ENCODE measurements at regions not wholly inside any gene's neighbourhood (a gene's known extent, or its start where the extent isn't known, plus 50 kb on each side); places are given as distances from the start of the nearest gene placed in this dataset.

GRCh38 chr14:81727218-81727617, 193.6 kb upstream of the SEL1L start:
- ATAC-seq (ENCODE audit: low read depth in 2 of 2) (no peak), DNase-seq (no peak)
- no peaks in the 10 kb centered on the region for H3K27me3 Mint-ChIP-seq
- no peak overlapping the region for H3K4me3 Mint-ChIP-seq
- Histone ChIP-seq H3K9me3 (ENCODE audit: control insufficient read depth in 2 of 2, low read length in 2 of 2) (no peaks in the 10 kb centered on the region), H3K27ac (ENCODE audit: insufficient read depth, low read length, poor library complexity, severe bottlenecking) (no peak overlapping the region), H3K4me1 (ENCODE audit: control insufficient read depth, insufficient read depth, low read length, poor library complexity, severe bottlenecking) (no peaks in the 10 kb centered on the region), H3K4me3 (ENCODE audit: low read depth, low read length) (no peak overlapping the region), H3K27me3 (ENCODE audit: control insufficient read depth, insufficient read depth, low read length) (no peaks in the 10 kb centered on the region), H3K36me3 (ENCODE audit: control insufficient read depth, insufficient read depth, low read length) (no peaks in the 10 kb centered on the region)
- no peaks in the 10 kb centered on the region for H3K4me1 Mint-ChIP-seq
- H3K27ac Mint-ChIP-seq = peak overlapping the region in 1 of 3 donors; percentile 45
- no peaks in the 10 kb centered on the region for H3K36me3 Mint-ChIP-seq
- peaks cover 0 to 6% (median 2%) of the 10 kb centered on the region in 7 donors for H3K9me3 Mint-ChIP-seq

DNA sequence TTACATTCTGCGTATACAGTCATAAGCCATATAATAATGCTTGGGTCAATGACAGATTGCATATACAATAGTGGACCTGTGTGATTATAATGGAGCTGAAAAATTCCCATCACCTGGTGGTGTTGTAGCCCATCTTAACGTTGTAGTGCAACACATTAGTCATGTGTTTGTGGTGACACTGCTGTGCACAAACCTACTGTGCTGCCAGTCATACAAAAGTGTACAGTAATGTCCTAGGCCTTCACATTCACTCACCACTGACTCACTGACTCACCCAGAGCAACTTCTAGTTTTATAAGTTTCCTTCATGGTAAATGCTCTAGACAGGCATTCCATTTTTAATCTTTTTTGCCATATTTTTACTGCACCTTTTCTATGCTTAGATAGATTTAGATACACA, 194.8 kb upstream of the SEL1L start:
- H3K4me1 ChIP-seq (ENCODE audit: control insufficient read depth, insufficient read depth, low read length, poor library complexity, severe bottlenecking) = no peaks in the 10 kb centered on the region
- H3K4me3 Mint-ChIP-seq = no peak overlapping the region
- no peak for DNase-seq
- no peak overlapping the region for H3K27ac Mint-ChIP-seq
- no peak for ATAC-seq (ENCODE audit: low read depth in 2 of 2)
- no peak overlapping the region for H3K4me3 ChIP-seq (ENCODE audit: low read depth, low read length)
- no peaks in the 10 kb centered on the region for H3K27me3 Mint-ChIP-seq
- H3K27ac ChIP-seq (ENCODE audit: insufficient read depth, low read length, poor library complexity, severe bottlenecking) = no peak overlapping the region
- H3K27me3 ChIP-seq (ENCODE audit: control insufficient read depth, insufficient read depth, low read length) = no peaks in the 10 kb centered on the region
- H3K36me3 ChIP-seq (ENCODE audit: control insufficient read depth, insufficient read depth, low read length) = no peaks in the 10 kb centered on the region
- H3K9me3 ChIP-seq (ENCODE audit: control insufficient read depth in 2 of 2, low read length in 2 of 2) = no peaks in the 10 kb centered on the region
- peaks cover 0 to 6% (median 2%) of the 10 kb centered on the region in 7 donors for H3K9me3 Mint-ChIP-seq
- H3K4me1 Mint-ChIP-seq = no peaks in the 10 kb centered on the region
- H3K36me3 Mint-ChIP-seq = no peaks in the 10 kb centered on the region

GRCh38 chr14:81729622-81730021, 196.0 kb upstream of the SEL1L start:
- Histone ChIP-seq H3K27me3 (ENCODE audit: control insufficient read depth, insufficient read depth, low read length) (no peaks in the 10 kb centered on the region), H3K4me3 (ENCODE audit: low read depth, low read length) (no peak overlapping the region), H3K36me3 (ENCODE audit: control insufficient read depth, insufficient read depth, low read length) (no peaks in the 10 kb centered on the region), H3K4me1 (ENCODE audit: control insufficient read depth, insufficient read depth, low read length, poor library complexity, severe bottlenecking) (no peaks in the 10 kb centered on the region), H3K9me3 (ENCODE audit: control insufficient read depth in 2 of 2, low read length in 2 of 2) (no peaks in the 10 kb centered on the region), H3K27ac (ENCODE audit: insufficient read depth, low read length, poor library complexity, severe bottlenecking) (no peak overlapping the region)
- H3K4me3 Mint-ChIP-seq = no peak overlapping the region
- no peaks in the 10 kb centered on the region for H3K4me1 Mint-ChIP-seq
- peaks cover 0 to 6% (median 2%) of the 10 kb centered on the region in 7 donors for H3K9me3 Mint-ChIP-seq
- no peak for ATAC-seq (ENCODE audit: low read depth in 2 of 2)
- no peaks in the 10 kb centered on the region for H3K27me3 Mint-ChIP-seq
- no peak overlapping the region for H3K27ac Mint-ChIP-seq
- DNase-seq = no peak
- H3K36me3 Mint-ChIP-seq = no peaks in the 10 kb centered on the region

GRCh38 chr14:81737938-81738337, 204.3 kb upstream of the SEL1L start:
- no peaks in the 10 kb centered on the region for H3K36me3 Mint-ChIP-seq
- H3K27me3 ChIP-seq (ENCODE audit: control insufficient read depth, insufficient read depth, low read length) = no peaks in the 10 kb centered on the region
- no peak for ATAC-seq (ENCODE audit: low read depth in 2 of 2)

DNA sequence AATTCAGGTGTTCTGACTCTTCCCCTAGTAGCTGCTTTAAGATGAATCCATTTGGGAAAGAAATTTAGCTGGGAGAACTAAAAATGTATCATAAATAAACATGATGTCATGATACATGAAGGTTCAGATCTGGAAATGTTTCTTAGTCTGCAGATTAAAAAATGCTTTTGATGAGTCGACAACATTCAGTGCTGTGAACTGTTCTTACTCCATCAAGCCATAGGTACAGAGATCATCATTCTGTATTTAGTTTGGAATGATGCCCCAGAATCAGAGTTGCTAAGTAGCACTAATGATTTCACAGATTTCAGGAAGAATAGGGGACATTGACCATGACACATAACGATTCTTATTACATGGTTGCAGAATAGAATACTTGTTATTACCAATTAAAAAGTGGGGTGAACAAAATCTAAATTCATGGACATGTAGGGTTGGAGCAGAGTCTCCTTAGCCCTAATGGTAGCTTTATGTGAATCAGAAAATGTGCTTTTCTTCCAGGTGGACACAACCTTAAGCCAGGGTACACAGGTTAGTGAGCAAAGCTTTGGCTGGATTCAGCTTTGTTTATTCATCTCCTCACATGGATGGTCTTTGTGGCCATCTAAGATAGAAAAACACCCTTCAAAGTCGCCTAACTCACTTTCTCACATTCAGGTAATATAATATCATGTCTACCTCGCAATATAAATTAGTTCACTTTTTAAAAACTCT, 205.4 kb upstream of the SEL1L start:
- H3K36me3 Mint-ChIP-seq = no peaks in the 10 kb centered on the region
- Histone ChIP-seq H3K9me3 (ENCODE audit: control insufficient read depth in 2 of 2, low read length in 2 of 2) (no peaks in the 10 kb centered on the region), H3K27ac (ENCODE audit: insufficient read depth, low read length, poor library complexity, severe bottlenecking) (no peak overlapping the region), H3K4me1 (ENCODE audit: control insufficient read depth, insufficient read depth, low read length, poor library complexity, severe bottlenecking) (no peaks in the 10 kb centered on the region), H3K36me3 (ENCODE audit: control insufficient read depth, insufficient read depth, low read length) (no peaks in the 10 kb centered on the region), H3K27me3 (ENCODE audit: control insufficient read depth, insufficient read depth, low read length) (no peaks in the 10 kb centered on the region), H3K4me3 (ENCODE audit: low read depth, low read length) (no peak overlapping the region)
- H3K4me1 Mint-ChIP-seq = no peaks in the 10 kb centered on the region
- H3K4me3 Mint-ChIP-seq = no peak overlapping the region
- H3K27me3 Mint-ChIP-seq = no peaks in the 10 kb centered on the region
- peaks cover 0 to 5% (median 3%) of the 10 kb centered on the region in 7 donors for H3K9me3 Mint-ChIP-seq
- no peak for ATAC-seq (ENCODE audit: low read depth in 2 of 2)
- no peak overlapping the region for H3K27ac Mint-ChIP-seq
- no peak for DNase-seq

More at GRCh38 chr14:81737938-81738337, 204.3 kb upstream of the SEL1L start:
- Histone ChIP-seq H3K4me1 (ENCODE audit: control insufficient read depth, insufficient read depth, low read length, poor library complexity, severe bottlenecking) (no peaks in the 10 kb centered on the region), H3K4me3 (ENCODE audit: low read depth, low read length) (no peak overlapping the region), H3K27ac (ENCODE audit: insufficient read depth, low read length, poor library complexity, severe bottlenecking) (no peak overlapping the region), H3K36me3 (ENCODE audit: control insufficient read depth, insufficient read depth, low read length) (no peaks in the 10 kb centered on the region), H3K9me3 (ENCODE audit: control insufficient read depth in 2 of 2, low read length in 2 of 2) (no peaks in the 10 kb centered on the region)
- H3K4me1 Mint-ChIP-seq = no peaks in the 10 kb centered on the region
- no peaks in the 10 kb centered on the region for H3K27me3 Mint-ChIP-seq
- no peak for DNase-seq
- no peak overlapping the region for H3K4me3 Mint-ChIP-seq
- peaks cover 0 to 7% (median 2%) of the 10 kb centered on the region in 7 donors for H3K9me3 Mint-ChIP-seq
- no peak overlapping the region for H3K27ac Mint-ChIP-seq

GRCh38 chr14:81743605-81744004, 210.0 kb upstream of the SEL1L start:
- no peak overlapping the region for H3K4me3 Mint-ChIP-seq
- no peaks in the 10 kb centered on the region for H3K36me3 ChIP-seq (ENCODE audit: control insufficient read depth, insufficient read depth, low read length)
- ATAC-seq (ENCODE audit: low read depth in 2 of 2) = no peak
- H3K4me1 Mint-ChIP-seq = no peaks in the 10 kb centered on the region
- H3K36me3 Mint-ChIP-seq = no peaks in the 10 kb centered on the region
- H3K27me3 ChIP-seq (ENCODE audit: control insufficient read depth, insufficient read depth, low read length) = no peaks in the 10 kb centered on the region
- no peak overlapping the region for H3K27ac Mint-ChIP-seq
- H3K27me3 Mint-ChIP-seq = no peaks in the 10 kb centered on the region
- H3K9me3 ChIP-seq (ENCODE audit: control insufficient read depth in 2 of 2, low read length in 2 of 2) = no peaks in the 10 kb centered on the region
- H3K4me1 ChIP-seq (ENCODE audit: control insufficient read depth, insufficient read depth, low read length, poor library complexity, severe bottlenecking) = no peaks in the 10 kb centered on the region
- H3K4me3 ChIP-seq (ENCODE audit: low read depth, low read length) = no peak overlapping the region
- DNase-seq = no peak
- peaks cover 0 to 5% (median 0%) of the 10 kb centered on the region in 7 donors for H3K9me3 Mint-ChIP-seq
- H3K27ac ChIP-seq (ENCODE audit: insufficient read depth, low read length, poor library complexity, severe bottlenecking) = no peak overlapping the region

DNA sequence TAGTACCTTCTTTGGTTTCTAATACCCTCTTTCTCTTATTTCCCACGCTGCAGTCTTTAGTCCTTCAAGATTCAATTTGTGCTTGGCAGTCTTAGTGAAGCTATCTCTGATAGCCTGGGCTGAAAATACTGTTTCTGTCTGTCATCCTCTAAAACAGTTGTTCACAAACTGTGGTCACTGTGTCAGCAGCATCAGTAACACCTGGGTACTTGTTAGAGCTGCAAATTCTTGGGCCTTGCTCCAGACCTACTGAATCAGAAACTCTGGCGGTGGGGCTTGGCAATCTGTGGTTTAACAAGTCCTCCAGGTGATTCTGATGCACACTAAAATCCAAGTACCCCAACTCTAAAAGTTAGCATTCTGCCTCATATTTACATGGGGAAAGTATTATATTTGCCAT, 217.5 kb upstream of the SEL1L start:
- Mint-ChIP-seq H3K27ac (no peak overlapping the region), H3K4me1 (no peaks in the 10 kb centered on the region), H3K36me3 (no peaks in the 10 kb centered on the region), H3K27me3 (no peaks in the 10 kb centered on the region), H3K4me3 (no peak overlapping the region), H3K9me3 (peaks cover 0 to 8% (median 2%) of the 10 kb centered on the region in 7 donors)
- Histone ChIP-seq H3K27ac (ENCODE audit: insufficient read depth, low read length, poor library complexity, severe bottlenecking) (no peak overlapping the region), H3K27me3 (ENCODE audit: control insufficient read depth, insufficient read depth, low read length) (no peaks in the 10 kb centered on the region), H3K9me3 (ENCODE audit: control insufficient read depth in 2 of 2, low read length in 2 of 2) (no peaks in the 10 kb centered on the region), H3K4me1 (ENCODE audit: control insufficient read depth, insufficient read depth, low read length, poor library complexity, severe bottlenecking) (no peaks in the 10 kb centered on the region), H3K4me3 (ENCODE audit: low read depth, low read length) (no peak overlapping the region), H3K36me3 (ENCODE audit: control insufficient read depth, insufficient read depth, low read length) (no peaks in the 10 kb centered on the region)
- no peak for DNase-seq
- no peak for ATAC-seq (ENCODE audit: low read depth in 2 of 2)

DNA sequence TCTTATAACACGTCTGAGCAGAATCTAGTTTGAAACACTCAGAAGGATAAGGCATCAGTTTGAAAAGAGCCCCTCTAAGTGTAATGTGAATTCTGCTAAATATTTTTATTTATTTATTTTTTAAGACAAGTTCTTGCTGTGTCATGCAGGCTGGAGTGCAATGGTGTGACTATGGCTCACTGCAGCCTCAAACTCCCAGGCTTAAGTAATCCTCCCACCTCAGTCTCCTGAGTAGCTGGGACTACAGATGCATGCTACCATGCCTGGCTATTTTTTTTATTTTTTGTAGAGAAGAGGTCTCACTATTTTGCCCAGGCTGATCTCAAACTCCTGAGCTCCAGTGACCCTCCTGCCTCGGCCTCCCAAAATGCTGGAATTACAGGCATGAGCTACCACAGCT, 225.9 kb upstream of the SEL1L start:
- ATAC-seq (ENCODE audit: low read depth in 2 of 2) (no peak), DNase-seq (no peak)
- Mint-ChIP-seq H3K27me3 (no peaks in the 10 kb centered on the region), H3K4me1 (no peaks in the 10 kb centered on the region), H3K27ac (no peak overlapping the region), H3K9me3 (peaks cover 0 to 5% (median 0%) of the 10 kb centered on the region in 7 donors), H3K4me3 (no peak overlapping the region), H3K36me3 (no peaks in the 10 kb centered on the region)
- Histone ChIP-seq H3K36me3 (ENCODE audit: control insufficient read depth, insufficient read depth, low read length) (no peaks in the 10 kb centered on the region), H3K9me3 (ENCODE audit: control insufficient read depth in 2 of 2, low read length in 2 of 2) (no peaks in the 10 kb centered on the region), H3K4me1 (ENCODE audit: control insufficient read depth, insufficient read depth, low read length, poor library complexity, severe bottlenecking) (no peaks in the 10 kb centered on the region), H3K27me3 (ENCODE audit: control insufficient read depth, insufficient read depth, low read length) (no peaks in the 10 kb centered on the region), H3K27ac (ENCODE audit: insufficient read depth, low read length, poor library complexity, severe bottlenecking) (no peak overlapping the region), H3K4me3 (ENCODE audit: low read depth, low read length) (no peak overlapping the region)
